Body of pancreas (tissue), 4 donors: ENCODE measurements at regions not wholly inside any gene's neighbourhood (a gene's known extent, or its start where the extent isn't known, plus 50 kb on each side); places are given as distances from the start of the nearest gene placed in this dataset.

Source experiments
- ATAC-seq: fragments of 150-250 bp; one replicate; pipeline ENCODE4 v1.9.1; 2016
- DNase-seq, 4 donors: peaks; one replicate each; pipeline ENCODE4 v3.0.0-alpha.2; 2019
- H3K27ac ChIP-seq, 4 donors: fragments of 200-600 bp; sonication (generic); 1 replicate in 3 of 4; 2 replicates in 1 of 4; pipeline versions ENCODE4 v1.5.1 to v1.6.1; 2016 to 2019; ENCODE audit warnings: mild to moderate bottlenecking in 1 of 4, mixed read lengths in 1 of 4, moderate library complexity in 1 of 4
- H3K27me3 ChIP-seq, 2 donors: fragments of 200-600 bp; sonication (generic); one replicate each; pipeline ENCODE4 v1.6.0; 2016; ENCODE audit warnings: mild to moderate bottlenecking in 1 of 2
- H3K36me3 ChIP-seq, 2 donors: fragments of 200-600 bp; sonication (generic); replicated peaks in 1 of 2; 2 replicates each; pipeline ENCODE4 v1.5.1; 2016; ENCODE audit warnings: low read depth in 2 of 2; ENCODE audit not compliant: insufficient read depth in 1 of 2
- H3K4me1 ChIP-seq: fragments of 200-600 bp; sonication (generic); one replicate; pipeline ENCODE4 v1.6.0; 2016
- H3K4me3 ChIP-seq, 2 donors: fragments of 200-600 bp; sonication (generic); 1 replicate in 1 of 2; 2 replicates in 1 of 2; pipeline ENCODE4 v1.5.1; 2016 to 2019
- H3K9me3 ChIP-seq, 3 donors: fragments of 200-600 bp; sonication (generic); 1 replicate in 2 of 3; 2 replicates in 1 of 3; pipeline ENCODE4 v1.5.1; 2016
- CTCF ChIP-seq, 7 experiments: fragments of 450-650 bp in 4 of 7; fragments of 200-600 bp in 3 of 7; sonication (generic) in 3 of 7; IDR thresholded peaks; one replicate each; pipeline ENCODE4 v1.5.1; 2016 to 2019; ENCODE audit warnings: antibody characterized with exemption in 7 of 7
- POLR2A ChIP-seq, 3 donors: fragments of 450-650 bp; IDR thresholded peaks; one replicate each; pipeline ENCODE4 v1.6.1; 2016; ENCODE audit warnings: antibody characterized with exemption in 3 of 3, mild to moderate bottlenecking in 2 of 3
- WGBS, 2 donors: methylation state at CpG; one replicate each; pipeline ENCODE4 v1.1.5; 2017; 5-methylcytosine and 5-hydroxymethylcytosine counted together
- intact Hi-C: fragments of 100-400 bp; cut with DNase I; formaldehyde crosslinking; loops from one replicate; pipeline ENCODE4 v1.15.1; 2023

- TF ChIP-seq CTCF (IDR thresholded peaks at IDR 0.05) (no peak), POLR2A (IDR thresholded peaks at IDR 0.05) (no peak)
- no peak for DNase-seq
- H3K4me3 ChIP-seq = no peak overlapping the region
- H3K27me3 ChIP-seq = no peaks in the 10 kb centered on the region
- 86 to 90% methylated on average over 7 of the region's 7 CpGs for WGBS, 2 donors
- intact Hi-C loops = no loop called here
- no peak overlapping the region for H3K27ac ChIP-seq
- no peak for ATAC-seq
- no peaks in the 10 kb centered on the region for H3K9me3 ChIP-seq
- H3K4me1 ChIP-seq = peaks cover 4% of the 10 kb centered on the region
- H3K36me3 ChIP-seq = no peaks in the 10 kb centered on the region
These were observed 295.0 kb downstream of the TCERG1L start for GRCh38 chr10:131016556-131016955.

GRCh38 chr10:131017566-131018285 lies 293.8 kb downstream of the TCERG1L start:
- Histone ChIP-seq H3K27me3 (no peaks in the 10 kb centered on the region), H3K36me3 (no peaks in the 10 kb centered on the region), H3K4me3 (no peak overlapping the region), H3K27ac (no peak overlapping the region), H3K4me1 (peaks cover 9% of the 10 kb centered on the region), H3K9me3 (no peaks in the 10 kb centered on the region)
- 71 to 86% methylated on average over 7 to 9 of the region's 9 CpGs for WGBS, 2 donors
- ATAC-seq = no peak
- DNase-seq = no peak
- TF ChIP-seq CTCF (IDR thresholded peaks at IDR 0.05) (no peak), POLR2A (IDR thresholded peaks at IDR 0.05) (no peak)
- intact Hi-C loops = no loop called here

- no peak for TF ChIP-seq CTCF (IDR thresholded peaks at IDR 0.05)
- no peak for TF ChIP-seq POLR2A (IDR thresholded peaks at IDR 0.05)
- Histone ChIP-seq H3K9me3 (no peaks in the 10 kb centered on the region), H3K4me1 (peaks cover 9% of the 10 kb centered on the region), H3K4me3 (no peak overlapping the region), H3K27ac (no peak overlapping the region), H3K27me3 (no peaks in the 10 kb centered on the region), H3K36me3 (no peaks in the 10 kb centered on the region)
- DNase-seq (no peak), ATAC-seq (no peak)
- 63 to 70% methylated on average over 14 of the region's 14 CpGs for WGBS, 2 donors
- intact Hi-C loops = no loop called here
These were observed 292.5 kb downstream of the TCERG1L start for GRCh38 chr10:131018886-131019500.

GRCh38 chr10:131019696-131020095 lies 291.8 kb downstream of the TCERG1L start:
- 78 to 87% methylated on average over 3 to 11 of the region's 11 CpGs for WGBS, 2 donors
- H3K9me3 ChIP-seq = no peaks in the 10 kb centered on the region
- H3K27me3 ChIP-seq = no peaks in the 10 kb centered on the region
- TF ChIP-seq CTCF (IDR thresholded peaks at IDR 0.05) = no peak
- TF ChIP-seq POLR2A (IDR thresholded peaks at IDR 0.05) = no peak
- intact Hi-C loops = no loop called here
- H3K4me1 ChIP-seq = peaks cover 9% of the 10 kb centered on the region
- no peaks in the 10 kb centered on the region for H3K36me3 ChIP-seq
- no peak for ATAC-seq
- DNase-seq = no peak
- H3K27ac ChIP-seq = no peak overlapping the region
- H3K4me3 ChIP-seq = no peak overlapping the region

GRCh38 chr10:131020775-131021174 lies 290.7 kb downstream of the TCERG1L start:
- Histone ChIP-seq H3K4me3 (no peak overlapping the region), H3K36me3 (no peaks in the 10 kb centered on the region), H3K27ac (no peak overlapping the region), H3K4me1 (peaks cover 9% of the 10 kb centered on the region), H3K9me3 (no peaks in the 10 kb centered on the region), H3K27me3 (no peaks in the 10 kb centered on the region)
- ATAC-seq (no peak), DNase-seq (no peak)
- TF ChIP-seq CTCF (IDR thresholded peaks at IDR 0.05) (no peak), POLR2A (IDR thresholded peaks at IDR 0.05) (no peak)
- intact Hi-C loops = no loop called here
- WGBS, 2 donors = 82 to 94% methylated on average over 5 to 7 of the region's 7 CpGs
